Nephron (organoid): ENCODE measurements at regions not wholly inside any gene's neighbourhood (a gene's known extent, or its start where the extent isn't known, plus 50 kb on each side); places are given as distances from the start of the nearest gene placed in this dataset.

Experiments used
- H3K27ac Mint-ChIP-seq, 3 experiments: 2 replicates each; pipeline ENCODE4 v1.8.0; 2020; ENCODE audit warnings: mixed read lengths in 3 of 3, mild to moderate bottlenecking in 2 of 3, moderate library complexity in 1 of 3
- H3K27me3 Mint-ChIP-seq: 2 replicates; pipeline ENCODE4 v1.8.0; 2021; ENCODE audit warnings: low read depth, mild to moderate bottlenecking, moderate library complexity, mixed read lengths
- H3K36me3 Mint-ChIP-seq: 2 replicates; pipeline ENCODE4 v1.8.0; 2020; ENCODE audit warnings: low read depth, mixed read lengths
- H3K4me1 Mint-ChIP-seq: 2 replicates; pipeline ENCODE4 v1.8.0; 2020; ENCODE audit warnings: mixed read lengths
- H3K4me3 Mint-ChIP-seq, 3 experiments: 2 replicates each; pipeline ENCODE4 v1.8.0; 2020; ENCODE audit warnings: mild to moderate bottlenecking in 3 of 3, mixed read lengths in 3 of 3, moderate library complexity in 2 of 3
- H3K9me3 Mint-ChIP-seq: 2 replicates; pipeline ENCODE4 v1.8.0; 2020; ENCODE audit warnings: mixed read lengths
- CTCF ChIP-seq, 3 experiments: fragments of 200-600 bp; sonication (generic); IDR thresholded peaks; one replicate each; pipeline ENCODE4 v1.5.0; 2021; ENCODE audit warnings: antibody characterized with exemption in 3 of 3; ENCODE audit not compliant: unreplicated experiment in 3 of 3

DNA sequence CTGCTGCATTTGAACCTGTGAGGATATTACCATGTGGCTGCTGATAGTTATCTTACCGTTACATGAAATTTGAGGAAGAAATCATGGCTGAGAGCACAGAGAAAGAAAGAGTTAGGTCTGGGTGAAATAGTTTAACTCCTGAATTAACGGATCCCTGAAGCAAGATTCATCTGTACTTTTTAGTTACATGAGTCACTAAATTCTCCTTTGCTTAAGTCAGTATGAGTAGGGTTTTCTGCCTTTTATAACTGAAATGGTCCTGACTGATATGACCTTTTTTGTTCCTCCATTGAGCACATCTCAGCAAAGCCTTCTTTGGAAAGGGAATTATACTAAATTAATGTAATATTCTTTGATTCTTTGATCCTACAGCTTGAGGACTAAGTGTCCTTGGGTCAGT lies 333.3 kb upstream of the ZFP64 start:
- Mint-ChIP-seq H3K4me1 (peaks cover 5% of the 10 kb centered on the region), H3K27me3 (no peaks in the 10 kb centered on the region), H3K4me3 (no peak overlapping the region), H3K27ac (no peak overlapping the region), H3K9me3 (peaks cover 20% of the 10 kb centered on the region), H3K36me3 (no peaks in the 10 kb centered on the region)
- TF ChIP-seq CTCF (IDR thresholded peaks at IDR 0.05; ENCODE audit: unreplicated experiment in 3 of 3): no peak

DNA sequence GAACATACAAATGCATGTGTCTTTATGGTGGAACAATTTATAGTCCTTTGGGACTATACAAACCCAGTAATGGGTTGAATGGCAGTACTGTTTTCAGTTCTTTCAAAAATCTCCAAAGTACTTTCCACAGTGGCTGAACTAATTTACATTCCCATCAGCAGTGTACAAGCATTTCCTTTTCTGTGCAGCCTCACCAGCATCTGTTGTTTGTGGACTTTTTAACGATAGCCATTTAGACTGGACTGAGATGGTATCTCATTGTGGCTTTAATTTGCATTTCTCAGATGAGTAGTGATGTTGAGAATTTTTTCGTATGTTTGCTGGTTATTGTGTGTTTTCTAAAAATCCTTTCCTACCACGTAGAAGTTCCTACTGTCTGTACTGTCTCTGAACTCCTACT lies 327.2 kb upstream of the ZFP64 start:
- no peaks in the 10 kb centered on the region for H3K4me1 Mint-ChIP-seq
- H3K36me3 Mint-ChIP-seq: no peaks in the 10 kb centered on the region
- TF ChIP-seq CTCF (IDR thresholded peaks at IDR 0.05; ENCODE audit: unreplicated experiment in 3 of 3): no peak
- no peak overlapping the region for H3K4me3 Mint-ChIP-seq
- H3K9me3 Mint-ChIP-seq: peaks cover 21% of the 10 kb centered on the region
- peaks cover 5% of the 10 kb centered on the region for H3K27me3 Mint-ChIP-seq
- no peak overlapping the region for H3K27ac Mint-ChIP-seq

GRCh38 chr20:52515877-52516276 lies 324.3 kb upstream of the ZFP64 start:
- Mint-ChIP-seq H3K27me3 (peaks cover 5% of the 10 kb centered on the region), H3K4me1 (no peaks in the 10 kb centered on the region), H3K9me3 (peaks cover 11% of the 10 kb centered on the region), H3K27ac (no peak overlapping the region), H3K36me3 (no peaks in the 10 kb centered on the region), H3K4me3 (no peak overlapping the region)
- TF ChIP-seq CTCF (IDR thresholded peaks at IDR 0.05; ENCODE audit: unreplicated experiment in 3 of 3): no peak

DNA sequence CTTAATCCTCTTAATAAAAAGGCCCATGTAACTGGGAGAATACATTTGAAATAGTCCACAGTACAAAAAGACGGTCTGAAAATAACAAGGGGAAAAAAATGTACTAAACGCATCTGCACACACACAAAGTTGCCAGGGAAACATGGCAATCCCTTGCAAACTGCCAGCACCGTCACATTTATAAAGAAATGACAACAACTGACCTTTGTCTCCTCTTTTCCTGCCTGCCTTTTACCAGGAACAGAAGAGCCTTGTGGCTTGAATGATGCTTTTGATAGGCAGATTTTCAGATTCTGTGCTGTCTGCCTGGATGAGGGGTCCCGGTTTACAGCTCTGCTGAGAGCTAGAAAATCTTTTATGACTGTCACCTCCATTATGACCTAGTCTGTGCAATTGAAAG lies 308.6 kb upstream of the ZFP64 start:
- peaks cover 3% of the 10 kb centered on the region for H3K27me3 Mint-ChIP-seq
- peak overlapping the region in 1 of 3 experiments; percentile 5 for H3K27ac Mint-ChIP-seq
- TF ChIP-seq CTCF (IDR thresholded peaks at IDR 0.05; ENCODE audit: unreplicated experiment in 3 of 3): no peak
- no peak overlapping the region for H3K4me3 Mint-ChIP-seq
- H3K9me3 Mint-ChIP-seq: peaks cover 9% of the 10 kb centered on the region
- no peaks in the 10 kb centered on the region for H3K4me1 Mint-ChIP-seq
- no peaks in the 10 kb centered on the region for H3K36me3 Mint-ChIP-seq

DNA sequence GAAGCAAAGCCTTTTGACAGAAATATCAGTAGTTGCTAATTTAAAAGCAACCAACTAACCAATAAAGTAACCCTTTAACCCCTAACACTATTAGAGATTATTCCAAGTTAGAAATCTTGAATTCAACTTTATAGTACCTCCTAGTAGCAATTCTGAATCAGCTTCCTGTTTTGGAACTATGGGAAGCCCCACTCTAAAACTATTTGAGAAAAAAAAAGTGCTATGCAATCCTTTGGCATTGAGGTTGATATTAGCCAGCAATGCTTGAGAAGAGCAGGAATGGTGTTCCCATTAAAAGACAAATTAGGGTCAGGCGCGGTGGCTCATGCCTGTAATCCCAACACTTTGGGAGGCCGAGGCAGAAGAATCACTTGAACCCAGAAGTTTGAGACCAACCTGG lies 306.2 kb upstream of the ZFP64 start:
- TF ChIP-seq CTCF (IDR thresholded peaks at IDR 0.05; ENCODE audit: unreplicated experiment in 3 of 3): no peak
- Mint-ChIP-seq H3K27me3 (peaks cover 3% of the 10 kb centered on the region), H3K4me1 (peaks cover 18% of the 10 kb centered on the region), H3K36me3 (no peaks in the 10 kb centered on the region), H3K9me3 (no peaks in the 10 kb centered on the region), H3K4me3 (no peak overlapping the region), H3K27ac (no peak overlapping the region)

DNA sequence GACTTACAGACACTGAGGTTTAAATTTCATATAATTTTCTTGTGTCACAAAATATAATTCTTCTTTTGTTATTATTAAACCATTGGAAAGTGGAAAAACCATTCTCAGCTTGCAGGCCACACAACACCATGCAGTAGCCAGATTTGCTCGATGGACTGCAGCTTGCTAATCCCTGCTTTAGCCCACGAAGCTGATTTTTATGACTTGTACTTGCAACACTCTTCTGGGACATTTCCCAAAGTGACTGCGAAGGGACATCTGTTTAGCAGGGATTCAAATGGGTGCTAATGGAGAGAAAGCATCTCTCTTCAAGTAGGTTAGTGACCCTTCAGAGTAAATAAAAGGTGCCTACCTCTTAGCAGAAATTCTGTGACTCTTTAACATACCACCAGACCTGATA lies 304.6 kb upstream of the ZFP64 start:
- H3K36me3 Mint-ChIP-seq: no peaks in the 10 kb centered on the region

More for the DNA sequence above, 304.6 kb upstream of the ZFP64 start:
- peaks cover 3% of the 10 kb centered on the region for H3K27me3 Mint-ChIP-seq
- H3K27ac Mint-ChIP-seq: no peak overlapping the region
- no peaks in the 10 kb centered on the region for H3K9me3 Mint-ChIP-seq
- no peak for TF ChIP-seq CTCF (IDR thresholded peaks at IDR 0.05; ENCODE audit: unreplicated experiment in 3 of 3)
- H3K4me3 Mint-ChIP-seq: no peak overlapping the region
- peaks cover 21% of the 10 kb centered on the region for H3K4me1 Mint-ChIP-seq
